Thyroid gland (tissue), 4 donors: ENCODE measurements at regions not wholly inside any gene's neighbourhood (a gene's known extent, or its start where the extent isn't known, plus 50 kb on each side); places are given as distances from the start of the nearest gene placed in this dataset.
"Not testable (repeated sequence)": the region's sequence is repeated elsewhere in the genome, so short reads cannot be mapped to it uniquely, and the experiment has no call there.

Experiments
- DNase-seq, 2 donors: peaks; one replicate each; pipeline ENCODE4 v3.0.0-alpha.2; 2019
- H3K27ac ChIP-seq, 3 donors: fragments of 200-600 bp; sonication (generic); 1 replicate in 2 of 3; 2 replicates in 1 of 3; pipeline ENCODE4 v1.5.1; 2016 to 2019; ENCODE audit warnings: mild to moderate bottlenecking in 1 of 3, moderate library complexity in 1 of 3
- H3K27me3 ChIP-seq: fragments of 200-600 bp; sonication (generic); one replicate; pipeline ENCODE4 v1.5.1; 2019
- H3K36me3 ChIP-seq, 2 donors: fragments of 200-600 bp; sonication (generic); one replicate each; pipeline ENCODE4 v1.5.1; 2016 to 2019
- H3K4me1 ChIP-seq, 2 donors: fragments of 200-600 bp; sonication (generic); one replicate each; pipeline ENCODE4 v1.5.1; 2017 to 2019
- H3K4me3 ChIP-seq, 3 donors: fragments of 200-600 bp; sonication (generic); replicated peaks in 1 of 3; 1 replicate in 2 of 3; 2 replicates in 1 of 3; pipeline ENCODE4 v1.5.1; 2016; ENCODE audit warnings: mild to moderate bottlenecking in 1 of 3
- H3K9me3 ChIP-seq: fragments of 200-600 bp; sonication (generic); one replicate; pipeline ENCODE4 v1.5.1; 2017
- POLR2A ChIP-seq, 2 donors: fragments of 450-650 bp; IDR thresholded peaks; one replicate each; pipeline ENCODE4 v1.6.1; 2017; ENCODE audit warnings: antibody characterized with exemption in 2 of 2, mild to moderate bottlenecking in 2 of 2, moderate library complexity in 1 of 2
- WGBS, 2 donors: methylation state at CpG; one replicate each; pipeline ENCODE4 v1.1.5; 2017; 5-methylcytosine and 5-hydroxymethylcytosine counted together
- intact Hi-C: fragments of 100-400 bp; cut with DNase I; formaldehyde crosslinking; loops from one replicate; pipeline ENCODE4 v1.15.1; 2023
- TF ChIP-seq, protein P1 (sequence below), 6 experiments: fragments of 200-600 bp in 3 of 6; fragments of 450-650 bp in 3 of 6; sonication (generic) in 3 of 6; IDR thresholded peaks; one replicate each; pipeline ENCODE4 v1.5.1; 2016 to 2019; ENCODE audit warnings: antibody characterized with exemption in 6 of 6, mild to moderate bottlenecking in 2 of 6, inconsistent platforms in 1 of 6, moderate library complexity in 1 of 6

DNA sequence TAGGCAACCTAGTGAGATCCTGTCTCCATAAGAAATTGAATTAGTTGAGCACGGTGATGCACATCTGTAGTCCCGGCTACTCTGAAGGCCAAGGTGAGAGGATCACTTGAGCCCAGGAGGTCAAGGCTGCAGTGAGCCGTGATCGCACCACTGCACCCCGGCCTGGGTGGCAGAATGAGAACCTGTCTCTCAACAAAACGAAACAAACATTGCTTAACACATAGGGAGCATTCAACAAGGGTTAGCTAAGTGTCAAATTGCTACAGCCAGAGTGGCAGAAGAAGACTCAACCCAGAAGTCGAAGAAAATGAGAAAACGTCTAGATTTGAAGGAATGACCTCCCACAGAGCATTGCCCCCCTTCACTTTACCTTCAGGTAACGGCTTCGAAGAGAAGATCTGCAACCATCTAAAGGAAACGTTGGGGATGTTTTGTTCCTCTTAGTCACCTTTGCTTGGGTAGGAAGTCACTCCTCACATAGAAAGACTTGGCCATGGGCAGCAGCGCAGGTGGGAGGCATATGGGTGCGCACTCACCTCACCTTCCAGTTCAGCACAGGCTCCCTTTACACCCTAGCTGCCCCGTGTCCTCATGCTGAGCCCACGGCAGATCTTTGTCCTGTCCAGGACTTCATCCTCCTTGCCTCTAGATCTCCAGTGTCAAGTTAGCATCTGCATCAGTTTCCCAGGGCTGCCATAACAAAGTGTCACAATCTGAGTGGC lies 63.7 kb upstream of the SHLD1 start:
- DNase-seq = no peak
- Histone ChIP-seq H3K9me3 (no peaks in the 10 kb centered on the region), H3K27ac (no peak overlapping the region), H3K36me3 (no peaks in the 10 kb centered on the region), H3K27me3 (no peaks in the 10 kb centered on the region), H3K4me3 (no peak overlapping the region), H3K4me1 (no peaks in the 10 kb centered on the region)
- TF ChIP-seq, protein P1, sequence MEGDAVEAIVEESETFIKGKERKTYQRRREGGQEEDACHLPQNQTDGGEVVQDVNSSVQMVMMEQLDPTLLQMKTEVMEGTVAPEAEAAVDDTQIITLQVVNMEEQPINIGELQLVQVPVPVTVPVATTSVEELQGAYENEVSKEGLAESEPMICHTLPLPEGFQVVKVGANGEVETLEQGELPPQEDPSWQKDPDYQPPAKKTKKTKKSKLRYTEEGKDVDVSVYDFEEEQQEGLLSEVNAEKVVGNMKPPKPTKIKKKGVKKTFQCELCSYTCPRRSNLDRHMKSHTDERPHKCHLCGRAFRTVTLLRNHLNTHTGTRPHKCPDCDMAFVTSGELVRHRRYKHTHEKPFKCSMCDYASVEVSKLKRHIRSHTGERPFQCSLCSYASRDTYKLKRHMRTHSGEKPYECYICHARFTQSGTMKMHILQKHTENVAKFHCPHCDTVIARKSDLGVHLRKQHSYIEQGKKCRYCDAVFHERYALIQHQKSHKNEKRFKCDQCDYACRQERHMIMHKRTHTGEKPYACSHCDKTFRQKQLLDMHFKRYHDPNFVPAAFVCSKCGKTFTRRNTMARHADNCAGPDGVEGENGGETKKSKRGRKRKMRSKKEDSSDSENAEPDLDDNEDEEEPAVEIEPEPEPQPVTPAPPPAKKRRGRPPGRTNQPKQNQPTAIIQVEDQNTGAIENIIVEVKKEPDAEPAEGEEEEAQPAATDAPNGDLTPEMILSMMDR (IDR thresholded peaks at IDR 0.05) = no peak
- TF ChIP-seq POLR2A (IDR thresholded peaks at IDR 0.05) = no peak
- WGBS, 2 donors = 92 to 93% methylated on average over 15 of the region's 15 CpGs
- intact Hi-C loops = loop anchor here (10.0 kb wide), 1 partner anchor 48 kb away; no protein-coding TSS in a partner anchor

DNA sequence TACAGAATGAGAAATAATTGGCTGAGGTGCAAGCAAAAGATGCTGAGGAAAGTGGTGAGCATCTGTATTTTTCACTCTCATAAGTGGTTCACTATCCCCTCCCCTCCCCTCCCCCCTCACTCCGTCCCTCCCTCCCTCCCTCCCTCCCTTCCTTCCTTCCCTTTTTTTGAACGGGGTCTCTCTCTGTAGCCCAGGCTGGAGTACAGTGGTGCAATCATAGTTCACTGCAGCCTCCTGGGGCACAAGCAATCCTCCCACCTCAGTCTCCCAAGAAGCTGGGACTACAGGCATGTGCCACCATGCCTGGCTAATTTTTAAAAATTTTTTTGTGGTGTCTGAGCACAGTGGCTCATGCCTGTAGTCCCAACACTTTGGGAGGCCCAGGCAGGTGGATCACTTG lies 67.6 kb upstream of the SHLD1 start:
- not testable (repeated sequence) for H3K4me3 ChIP-seq, H3K4me1 ChIP-seq, H3K9me3 ChIP-seq, H3K27ac ChIP-seq, H3K27me3 ChIP-seq, H3K36me3 ChIP-seq, DNase-seq
- 49 to 57% methylated on average over 2 of the region's 2 CpGs for WGBS, 2 donors
- intact Hi-C loops = loop anchor here (10.0 kb wide), 1 partner anchor 52 kb away; no protein-coding TSS in a partner anchor

DNA sequence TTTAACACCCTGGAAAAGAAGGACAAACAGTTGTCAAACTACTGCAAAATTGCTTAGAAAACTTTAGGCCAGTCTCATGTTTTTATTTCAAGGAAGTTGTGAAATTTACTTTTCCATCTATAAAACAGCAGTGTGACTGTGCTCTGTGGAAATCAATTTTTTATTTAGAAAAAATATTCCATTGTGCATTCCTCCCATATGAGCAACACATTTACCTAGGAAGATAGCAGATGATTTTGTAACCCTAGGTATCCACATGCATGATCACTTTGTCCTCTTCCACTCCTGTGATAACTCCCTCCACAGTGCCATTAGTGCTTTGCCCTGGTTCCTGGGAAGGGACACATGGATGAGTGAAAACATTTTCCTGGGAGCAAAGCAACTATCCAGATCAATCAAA lies 69.4 kb upstream of the GPCPD1 start:
- intact Hi-C loops = loop anchor here (10.0 kb wide), 1 partner anchor 55 kb away; no protein-coding TSS in a partner anchor
- Histone ChIP-seq H3K4me1 (no peaks in the 10 kb centered on the region), H3K36me3 (no peaks in the 10 kb centered on the region), H3K27me3 (no peaks in the 10 kb centered on the region), H3K9me3 (no peaks in the 10 kb centered on the region), H3K27ac (no peak overlapping the region), H3K4me3 (no peak overlapping the region)
- DNase-seq = no peak
- TF ChIP-seq, protein P1 (IDR thresholded peaks at IDR 0.05) = no peak

DNA sequence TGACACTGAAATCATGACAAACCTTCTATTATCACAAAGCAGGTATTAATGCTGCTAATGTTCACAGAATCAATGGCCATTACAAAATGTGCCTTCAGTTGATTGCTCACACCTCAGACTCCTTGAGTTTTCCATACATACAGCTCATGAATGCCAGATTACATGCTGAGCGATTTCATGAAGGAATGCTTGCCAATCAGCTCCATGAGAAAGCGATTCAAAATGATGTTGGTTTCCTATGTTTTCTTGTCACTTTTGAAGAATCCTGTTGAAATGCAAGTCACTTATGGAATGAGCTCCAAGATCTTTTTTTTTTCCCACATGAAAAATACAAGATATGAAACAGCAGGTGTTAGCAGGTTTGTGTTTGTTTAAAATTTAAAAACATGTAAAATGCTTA lies 68.0 kb upstream of the GPCPD1 start:
- Histone ChIP-seq H3K4me3 (no peak overlapping the region), H3K9me3 (no peaks in the 10 kb centered on the region), H3K27me3 (no peaks in the 10 kb centered on the region), H3K4me1 (peaks cover 0 to 2% of the 10 kb centered on the region in 2 donors), H3K36me3 (no peaks in the 10 kb centered on the region), H3K27ac (no peak overlapping the region)
- 90 to 93% methylated on average over 2 of the region's 2 CpGs for WGBS, 2 donors
- TF ChIP-seq, protein P1 (IDR thresholded peaks at IDR 0.05) = no peak
- no peak for TF ChIP-seq POLR2A (IDR thresholded peaks at IDR 0.05)
- intact Hi-C loops = no loop called here
- DNase-seq = no peak

DNA sequence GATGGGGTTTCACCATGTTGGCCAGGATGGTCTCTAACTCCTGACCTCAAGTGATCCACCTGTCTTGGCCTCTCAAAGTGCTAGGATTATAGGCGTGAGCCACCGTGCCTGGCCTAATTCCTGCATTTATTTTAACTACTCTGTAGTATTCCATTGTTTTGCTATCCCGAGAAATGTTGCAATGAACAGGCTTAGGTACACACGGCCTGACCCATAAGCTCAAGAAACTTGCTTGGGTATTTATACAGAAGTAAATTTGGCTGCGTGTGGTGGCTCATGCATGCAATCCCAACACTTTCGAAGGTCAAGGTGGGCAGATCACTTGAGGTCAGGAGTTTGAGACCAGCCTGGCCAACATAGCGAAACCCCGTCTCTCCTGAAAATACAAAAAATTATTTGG lies 67.1 kb upstream of the GPCPD1 start:
- 93 to 96% methylated on average over 8 of the region's 8 CpGs for WGBS, 2 donors
- H3K36me3 ChIP-seq, H3K4me1 ChIP-seq, H3K9me3 ChIP-seq, intact Hi-C loops, DNase-seq, H3K4me3 ChIP-seq, H3K27me3 ChIP-seq, H3K27ac ChIP-seq: not testable (repeated sequence)

DNA sequence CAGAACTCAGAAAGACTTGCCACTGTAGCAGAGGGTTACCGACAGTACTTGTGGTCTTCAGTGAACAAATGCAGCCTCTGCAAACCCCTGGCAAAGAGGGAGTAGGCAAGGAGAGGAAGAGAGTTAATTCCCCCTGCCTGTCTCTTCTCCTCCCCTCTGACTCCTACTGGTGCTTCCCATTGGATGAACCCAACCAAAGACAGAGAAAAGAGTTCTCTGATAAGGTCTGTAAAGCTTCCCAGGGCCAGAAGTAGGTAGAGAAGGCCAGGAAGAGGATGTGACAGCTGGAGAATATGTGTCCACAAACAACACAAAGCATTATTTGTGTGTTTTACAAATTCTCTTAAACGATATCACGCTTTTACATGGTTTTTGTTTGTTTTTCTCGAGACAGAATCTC lies 66.6 kb upstream of the GPCPD1 start:
- Histone ChIP-seq H3K9me3 (no peaks in the 10 kb centered on the region), H3K4me1 (peaks cover 0 to 2% of the 10 kb centered on the region in 2 donors), H3K27me3 (no peaks in the 10 kb centered on the region), H3K27ac (no peak overlapping the region), H3K36me3 (no peaks in the 10 kb centered on the region), H3K4me3 (no peak overlapping the region)
- intact Hi-C loops = no loop called here
- WGBS, 2 donors = 91 to 93% methylated on average over 4 of the region's 4 CpGs
- no peak for TF ChIP-seq POLR2A (IDR thresholded peaks at IDR 0.05)
- TF ChIP-seq, protein P1 (IDR thresholded peaks at IDR 0.05) = no peak
- no peak for DNase-seq
